Astrocyte of the spinal cord (primary cell): ENCODE measurements at regions not wholly inside any gene's neighbourhood (a gene's known extent, or its start where the extent isn't known, plus 50 kb on each side); places are given as distances from the start of the nearest gene placed in this dataset.
A peak's percentile ranks its signal among the peaks of the same experiment; 100 is the strongest.

Source experiments
- DNase-seq: peaks from one replicate; pipeline ENCODE4 v3.0.0; 2011; ENCODE audit warnings: low read depth, low spot score
- H3K4me3 ChIP-seq: 2 replicates; pipeline ENCODE4 v1.5.1; 2011; ENCODE audit warnings: low read depth, mild to moderate bottlenecking, low read length, moderate library complexity
- CTCF ChIP-seq: IDR thresholded peaks from 2 replicates; pipeline ENCODE4 v1.5.1; 2012; ENCODE audit warnings: low read depth, mild to moderate bottlenecking, low read length, inconsistent platforms
- in situ Hi-C: cut with HindIII; loops from 2 replicates; pipeline ENCODE4 v1.10.0; 2017; ENCODE audit warnings: low sequenced_read_pairs

DNA sequence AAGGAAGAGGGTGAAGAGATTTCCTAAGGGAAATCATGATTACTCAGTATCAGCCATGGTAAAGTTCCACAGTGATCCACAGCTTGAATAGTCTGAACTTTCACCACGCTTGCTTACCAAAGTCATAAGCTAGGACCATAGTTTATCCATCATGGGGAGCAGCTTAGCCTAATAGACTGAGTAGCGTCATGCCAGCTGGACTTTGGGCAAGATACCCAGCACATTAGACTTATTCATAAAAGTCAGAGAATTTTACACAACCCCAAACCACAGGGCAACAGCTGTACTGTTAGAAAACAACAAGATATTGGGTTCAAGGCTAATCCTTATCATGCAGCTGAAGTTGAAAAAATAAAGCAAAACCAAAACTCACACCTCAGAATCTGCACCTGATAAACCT, 491.0 kb downstream of the XPNPEP1 start:
- no peak for TF ChIP-seq CTCF
- in situ Hi-C loops: no loop called here
- H3K4me3 ChIP-seq: no peak overlapping the region
- no peak for DNase-seq

- in situ Hi-C loops: no loop called here
- peak; percentile 17 for DNase-seq
- no peak for TF ChIP-seq CTCF
- no peak overlapping the region for H3K4me3 ChIP-seq
Measured at GRCh38 chr10:109430799-109431198, 492.5 kb downstream of the XPNPEP1 start.

GRCh38 chr10:109430043-109430760, 493.1 kb downstream of the XPNPEP1 start:
- peak; percentile 89 for DNase-seq
- no peak for TF ChIP-seq CTCF
- no peak overlapping the region for H3K4me3 ChIP-seq
- in situ Hi-C loops: no loop called here

GRCh38 chr10:109428775-109429491, 494.4 kb downstream of the XPNPEP1 start:
- DNase-seq: no peak
- no peak for TF ChIP-seq CTCF
- H3K4me3 ChIP-seq: no peak overlapping the region
- in situ Hi-C loops: no loop called here

- no peak for DNase-seq
- no peak for TF ChIP-seq CTCF
- in situ Hi-C loops: no loop called here
- H3K4me3 ChIP-seq: no peak overlapping the region
Measured at GRCh38 chr10:109427411-109427810, 495.9 kb downstream of the XPNPEP1 start.

DNA sequence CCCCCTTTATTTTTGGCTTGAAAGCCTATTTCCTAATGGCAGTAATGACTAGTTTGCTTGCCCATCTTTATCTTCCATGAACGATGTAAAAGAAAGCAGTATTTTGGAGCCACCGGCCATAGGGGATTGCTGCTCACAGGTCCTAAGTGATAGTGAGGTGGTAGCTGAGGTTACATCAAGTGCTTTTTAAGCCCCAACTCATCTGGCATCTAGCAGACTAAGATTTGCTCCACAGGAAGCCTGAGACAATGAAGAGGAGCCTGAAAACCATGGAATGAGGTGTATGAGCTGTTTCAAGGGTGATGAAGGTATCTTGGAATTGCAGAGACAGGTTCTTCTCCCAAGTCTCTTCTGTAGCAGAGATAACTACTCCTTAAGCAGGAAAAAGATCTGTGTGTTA, 496.3 kb downstream of the XPNPEP1 start:
- no peak for TF ChIP-seq CTCF
- H3K4me3 ChIP-seq: no peak overlapping the region
- in situ Hi-C loops: no loop called here
- DNase-seq: no peak
